HS-5 (cell line): ENCODE measurements at regions not wholly inside any gene's neighbourhood (a gene's known extent, or its start where the extent isn't known, plus 50 kb on each side); places are given as distances from the start of the nearest gene placed in this dataset.
"Not testable (repeated sequence)": the region's sequence is repeated elsewhere in the genome, so short reads cannot be mapped to it uniquely, and the experiment has no call there.

Experiments used
- DNase-seq: peaks from one replicate; pipeline ENCODE4 v3.0.0-alpha.2; 2012; ENCODE audit warnings: low read depth

DNA sequence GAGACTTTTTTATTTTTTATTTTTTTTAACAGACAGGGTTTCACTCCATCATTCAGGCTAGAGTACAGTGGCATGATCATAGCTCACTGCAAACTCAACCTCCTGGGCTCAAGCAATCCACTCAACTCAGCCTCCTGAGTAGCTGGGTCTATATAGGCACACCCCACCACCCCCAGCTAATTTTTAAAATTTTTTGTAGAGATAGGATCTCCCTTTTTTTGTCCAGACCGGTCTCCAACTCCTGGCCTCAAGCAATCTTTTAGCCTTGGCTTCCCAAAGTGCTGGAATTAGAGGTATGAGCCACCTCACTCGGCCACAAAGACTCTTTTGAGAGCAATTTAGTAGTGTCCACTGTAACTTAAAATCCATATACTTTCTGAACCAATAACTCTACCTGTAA lies 103.3 kb upstream of the DST start:
- no peak for DNase-seq

DNA sequence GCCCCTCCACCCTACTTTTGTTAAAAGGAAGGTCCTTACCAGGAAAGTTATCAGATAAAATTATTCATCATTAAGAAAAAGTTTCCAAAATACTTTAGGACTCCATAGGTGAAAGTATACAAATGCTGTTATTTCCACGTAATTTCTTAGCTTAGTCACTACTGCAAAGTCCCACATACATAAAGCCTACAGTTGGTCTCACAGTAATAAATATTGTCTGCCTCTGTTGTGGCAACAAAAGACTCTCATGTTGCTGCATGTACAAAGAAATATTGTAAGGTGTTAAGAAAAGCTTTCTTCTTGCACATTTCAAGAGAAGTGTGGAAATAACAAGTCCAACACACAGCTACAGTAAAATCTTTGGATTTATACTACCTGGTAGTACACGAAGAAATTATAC lies 102.4 kb upstream of the DST start:
- DNase-seq, result no peak

DNA sequence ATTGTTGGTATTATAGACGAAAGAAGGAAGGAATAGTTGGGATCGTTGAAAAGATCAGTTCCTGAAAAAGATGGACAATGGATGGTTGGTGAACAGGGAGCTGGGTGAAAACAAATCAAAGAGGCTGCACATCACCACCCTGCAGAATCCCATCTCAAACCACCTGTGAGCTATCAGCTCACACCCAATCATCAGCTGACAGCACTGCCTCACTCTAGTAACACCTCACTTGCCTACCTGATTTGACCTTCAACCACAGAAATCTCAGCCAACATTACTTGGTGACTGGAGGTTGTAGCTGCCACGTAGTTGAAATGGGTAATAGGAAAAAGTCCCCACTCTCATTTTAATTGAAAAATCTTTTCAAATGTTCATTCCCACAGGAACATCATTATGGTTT lies 101.8 kb upstream of the DST start:
- DNase-seq, result no peak

DNA sequence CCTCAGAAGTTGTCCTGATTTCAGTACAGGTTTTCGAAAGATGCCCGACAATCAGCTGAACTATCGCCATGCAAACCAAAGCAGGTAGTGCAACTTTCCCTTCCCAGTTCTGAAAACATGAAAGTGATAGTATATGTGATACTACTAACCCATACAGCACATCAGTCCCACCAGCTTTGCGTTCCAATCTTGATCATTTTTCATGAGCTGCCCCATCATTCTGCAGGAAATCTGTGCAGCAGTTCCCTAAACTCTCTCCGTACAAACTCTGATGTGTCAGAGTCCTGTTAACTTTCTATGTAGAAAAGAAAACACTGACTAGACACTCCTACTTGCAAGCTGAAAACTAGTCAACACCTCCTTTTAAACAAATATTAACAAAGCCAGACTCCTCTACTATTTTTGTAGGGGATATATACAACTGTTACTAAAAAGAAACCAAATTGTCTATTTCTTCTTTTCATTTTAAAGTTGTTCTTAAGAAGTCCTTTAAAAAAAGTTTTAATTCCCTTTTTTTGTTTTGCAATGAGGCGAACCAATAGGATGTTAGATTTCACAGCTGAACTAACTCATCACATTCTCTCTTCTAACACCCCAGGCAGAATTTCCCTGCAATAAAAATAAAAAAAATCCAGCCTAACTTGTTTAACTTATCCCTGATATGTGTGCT lies 99.6 kb upstream of the DST start:
- DNase-seq, result no peak

DNA sequence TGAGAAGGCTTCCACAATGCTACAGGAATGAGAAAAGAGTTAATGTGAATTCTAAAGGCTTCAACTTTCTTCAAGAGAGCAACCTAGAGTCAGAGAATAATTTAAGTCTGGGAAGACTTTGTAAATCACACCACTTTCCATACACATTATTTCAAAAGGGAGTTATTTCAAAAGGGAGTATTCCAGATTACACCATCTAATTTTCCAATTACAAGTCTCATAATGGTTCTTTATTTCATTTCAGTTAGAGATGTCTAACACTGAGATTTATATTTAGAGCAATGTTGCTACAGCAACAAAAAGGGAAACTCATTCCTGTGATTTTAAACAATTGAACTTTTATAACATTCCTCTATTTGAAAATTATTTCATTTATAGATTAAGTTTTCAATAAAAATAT lies 98.8 kb upstream of the DST start:
- DNase-seq, result no peak

DNA sequence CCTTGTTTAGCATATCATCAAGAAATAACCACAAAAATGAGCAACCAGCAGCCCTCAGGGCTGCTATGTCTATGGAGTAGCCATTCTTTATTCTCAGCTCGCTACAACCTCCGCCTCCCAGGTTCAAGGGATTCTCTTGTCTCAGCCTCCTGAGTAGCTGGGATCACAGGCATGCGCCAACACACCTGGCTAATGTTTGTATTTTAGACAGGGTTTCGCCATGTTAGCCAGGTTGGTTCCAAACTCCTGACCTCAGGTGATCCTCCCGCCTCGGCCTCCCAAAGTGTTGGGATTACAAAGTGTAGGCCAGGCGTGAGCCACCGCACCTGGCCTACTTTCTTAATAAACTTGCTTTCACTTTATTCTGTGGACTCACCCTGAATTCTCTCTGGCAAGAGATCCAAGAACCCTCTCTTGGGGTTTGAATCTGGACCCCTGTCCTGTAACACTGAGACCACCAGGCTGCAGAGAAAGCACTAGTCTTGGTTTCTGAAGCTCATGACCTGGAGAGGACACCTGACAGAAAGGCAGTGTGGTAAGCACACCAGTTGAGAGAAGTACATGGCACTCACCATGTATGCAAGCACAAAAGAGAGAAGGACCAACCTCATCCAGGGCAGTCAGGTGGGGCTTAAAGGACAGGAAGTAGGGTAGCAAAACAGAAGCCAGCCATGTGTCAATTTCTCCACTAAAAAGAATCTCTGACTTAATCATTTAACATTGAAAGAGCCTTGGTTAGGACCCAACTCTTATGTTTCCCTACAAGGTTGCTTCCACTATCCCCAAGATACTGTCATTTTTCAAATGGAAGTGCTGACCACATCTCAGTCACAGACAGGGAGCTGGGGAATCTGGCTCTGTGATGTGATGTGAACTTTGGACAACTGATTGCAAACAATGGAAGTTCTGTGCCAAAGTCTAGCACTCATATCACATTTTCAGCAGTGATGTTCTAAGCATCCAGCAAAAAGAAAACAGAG lies 97.4 kb upstream of the DST start:
- no peak for DNase-seq

DNA sequence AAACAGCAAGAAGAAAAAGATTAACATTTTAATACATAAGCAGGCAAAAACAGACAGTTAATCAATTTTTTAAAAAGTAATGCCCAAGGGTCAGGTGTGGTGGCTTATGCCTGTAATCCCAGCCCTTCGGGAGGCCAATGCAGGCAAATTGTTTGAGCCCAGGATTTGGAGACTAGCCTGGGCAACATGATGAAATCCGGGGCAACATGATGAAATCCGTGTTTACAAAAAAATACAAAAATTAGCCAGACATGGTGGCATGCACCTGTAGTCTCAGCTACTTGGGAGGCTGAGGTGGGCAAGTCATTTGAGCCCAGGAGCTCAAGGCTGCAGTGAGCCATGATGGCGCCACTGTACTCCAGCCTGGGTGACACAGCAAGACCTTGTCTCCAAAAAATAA lies 94.1 kb upstream of the DST start:
- no peak for DNase-seq

DNA sequence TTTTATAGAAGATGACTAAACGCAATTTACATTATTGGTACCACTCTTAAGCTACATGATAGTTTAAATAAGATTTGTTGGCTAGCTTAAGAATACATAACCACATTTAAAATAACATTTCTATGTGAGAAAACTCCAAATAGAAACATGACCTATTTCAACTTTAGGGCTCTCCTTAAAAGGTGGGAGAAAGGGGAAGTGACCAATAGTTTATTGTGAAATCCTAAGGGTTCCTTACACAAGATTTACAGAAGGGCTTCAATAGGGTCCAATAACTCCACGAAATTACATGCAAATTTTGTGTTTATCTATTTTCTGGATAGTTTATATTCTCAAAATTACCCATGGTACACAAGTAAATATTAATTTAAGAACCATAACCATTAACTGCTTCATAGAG lies 91.6 kb upstream of the DST start:
- DNase-seq, result no peak

DNA sequence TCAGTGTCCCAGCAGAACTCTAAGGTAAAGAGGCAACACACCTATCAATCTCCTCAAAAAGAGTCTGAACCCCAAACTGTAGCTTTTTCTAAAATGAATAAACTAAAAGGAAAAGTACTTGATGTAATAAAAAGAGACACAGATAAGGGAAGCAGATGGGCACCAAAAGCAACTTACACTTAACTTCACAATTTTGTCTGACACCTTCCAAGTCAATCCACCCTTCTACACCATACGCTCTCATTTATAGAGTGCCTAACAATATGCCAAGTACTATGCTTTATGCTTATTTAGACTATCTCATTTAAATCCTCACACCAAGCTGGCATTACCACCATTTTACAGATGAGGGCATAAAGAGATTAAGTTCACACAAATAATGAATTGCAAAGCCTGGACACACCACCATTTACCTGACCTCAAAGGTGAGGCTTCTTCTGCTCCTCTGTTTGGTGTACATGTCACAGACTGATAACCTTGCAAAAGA lies 90.6 kb upstream of the DST start:
- DNase-seq, result no peak

DNA sequence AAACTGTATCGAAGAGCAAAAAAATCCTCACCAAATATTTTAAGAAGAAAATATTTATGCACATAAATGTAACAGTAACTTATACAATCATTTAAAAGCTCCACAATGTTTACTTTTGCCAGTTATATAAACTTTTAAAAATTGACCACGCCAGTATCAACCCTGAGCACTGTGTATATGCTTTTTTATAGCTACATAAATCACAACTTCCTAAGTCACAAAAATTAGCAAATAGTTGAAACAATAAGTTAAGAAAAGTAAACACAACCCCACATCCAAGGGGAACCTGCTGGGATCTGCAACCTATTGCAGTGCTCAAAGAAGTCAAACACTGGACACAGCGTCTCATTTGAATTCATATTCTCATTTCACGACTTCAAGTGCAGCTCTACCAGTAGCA lies 89.8 kb upstream of the DST start:
- no peak for DNase-seq

DNA sequence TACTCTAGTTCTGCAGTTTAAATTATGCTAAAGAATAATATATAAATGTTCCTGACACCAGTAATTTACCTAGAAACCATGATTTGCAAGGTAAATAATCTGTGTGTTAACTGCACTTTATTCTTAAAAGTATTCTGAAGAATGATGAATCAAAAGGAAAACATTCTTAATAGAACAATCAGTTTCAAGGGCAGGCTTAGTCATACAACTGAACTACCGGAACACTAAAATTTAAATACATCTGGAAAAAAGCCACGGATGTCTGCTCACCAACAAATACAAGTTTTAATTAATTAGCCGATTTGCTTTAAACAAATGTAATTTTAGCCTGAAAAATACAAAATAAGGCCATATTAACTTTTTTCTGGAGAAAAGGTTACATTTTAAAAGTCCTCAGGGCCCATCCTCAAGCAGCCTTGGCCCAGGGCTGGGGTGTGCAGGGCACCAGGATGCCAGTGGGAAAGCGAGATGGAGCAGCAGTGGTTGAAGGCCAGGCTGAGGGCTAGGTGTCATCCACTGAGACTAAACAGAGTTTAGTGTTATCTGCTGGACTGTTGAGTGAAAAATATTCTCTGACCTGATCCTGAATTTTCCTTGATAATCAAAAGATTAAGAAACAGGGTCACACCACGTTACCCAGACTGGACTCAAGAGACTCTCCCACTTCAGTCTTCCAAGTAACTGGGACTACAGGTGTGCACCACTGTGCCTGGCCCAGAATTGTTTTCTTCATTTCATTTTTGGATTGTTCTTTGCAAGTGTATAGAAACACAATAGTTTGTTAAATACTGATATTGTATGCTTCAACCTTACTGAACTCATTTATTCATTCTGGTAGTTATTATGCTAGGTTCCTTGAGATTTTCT lies 88.2 kb upstream of the DST start:
- no peak for DNase-seq

DNA sequence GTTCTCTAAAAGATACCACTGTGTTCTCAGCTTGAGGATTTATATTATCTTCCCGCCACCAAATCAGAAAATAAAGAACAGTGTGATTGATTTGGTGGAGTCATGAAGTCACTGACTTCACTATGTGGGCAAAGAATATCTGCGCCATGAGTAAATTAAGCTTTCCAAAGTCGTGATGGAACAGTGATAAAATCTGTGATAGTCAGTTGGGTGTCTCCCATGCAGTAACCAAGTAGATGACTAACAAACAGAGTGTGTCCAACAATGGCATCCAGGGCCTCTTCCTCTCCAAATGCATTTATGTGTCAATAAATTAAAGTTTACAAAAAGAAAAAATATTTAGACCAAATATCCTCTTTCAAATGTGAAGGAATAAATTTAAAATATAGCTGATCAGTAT lies 87.0 kb upstream of the DST start:
- DNase-seq, result no peak

DNA sequence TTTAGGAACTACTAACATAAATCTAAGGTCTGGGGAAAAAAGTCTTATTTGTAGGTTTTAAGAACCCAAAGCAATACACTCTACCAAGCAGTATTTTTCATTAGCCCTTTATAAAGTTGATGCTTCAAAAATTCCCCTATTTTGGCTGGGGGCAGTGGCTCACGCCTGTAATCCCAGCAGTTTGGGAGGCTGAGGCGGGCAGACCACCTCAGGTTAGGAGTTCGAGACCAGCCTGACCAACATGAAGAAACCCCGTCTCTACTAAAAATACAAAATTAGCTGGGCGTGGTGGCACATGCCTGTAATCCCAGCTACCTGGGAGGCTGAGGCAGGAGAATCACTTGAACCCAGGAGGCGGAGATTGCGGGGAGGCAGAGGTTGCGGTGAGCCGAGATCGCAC lies 86.5 kb upstream of the DST start:
- not testable (repeated sequence) for DNase-seq

DNA sequence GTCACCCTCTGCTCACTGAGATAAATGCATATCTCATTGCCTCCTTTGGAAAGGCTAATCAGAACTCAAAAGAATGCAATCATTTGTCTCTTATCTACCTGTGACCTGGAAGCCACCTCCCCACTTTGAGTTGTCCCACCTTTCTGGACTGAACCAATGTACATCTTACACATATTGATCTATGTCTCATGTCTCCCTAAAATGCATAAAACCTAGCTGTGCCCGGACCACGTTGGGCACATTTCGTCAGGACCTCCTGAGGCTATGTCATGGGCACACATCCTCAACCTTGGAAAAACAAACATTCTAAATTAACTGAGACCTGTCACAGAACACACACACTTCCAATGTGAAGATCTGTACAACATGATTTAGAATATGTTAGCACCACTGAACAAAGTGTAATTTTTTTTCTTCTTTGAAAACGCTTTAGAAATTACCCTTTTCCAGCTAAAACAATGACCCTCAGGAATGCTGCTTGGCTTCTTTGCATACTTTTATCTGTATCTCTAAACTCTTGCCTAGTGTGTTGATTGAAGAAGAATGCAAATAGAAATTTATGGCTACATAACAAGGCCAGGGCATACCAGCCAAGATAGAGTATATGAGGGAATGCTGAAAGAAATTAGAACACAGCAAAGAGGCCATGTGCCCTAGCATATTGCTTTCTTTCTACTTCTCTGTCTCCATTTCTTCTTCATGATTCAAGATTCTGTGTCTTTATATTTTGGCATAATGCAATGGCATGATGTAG lies 84.6 kb upstream of the DST start:
- DNase-seq, result no peak

DNA sequence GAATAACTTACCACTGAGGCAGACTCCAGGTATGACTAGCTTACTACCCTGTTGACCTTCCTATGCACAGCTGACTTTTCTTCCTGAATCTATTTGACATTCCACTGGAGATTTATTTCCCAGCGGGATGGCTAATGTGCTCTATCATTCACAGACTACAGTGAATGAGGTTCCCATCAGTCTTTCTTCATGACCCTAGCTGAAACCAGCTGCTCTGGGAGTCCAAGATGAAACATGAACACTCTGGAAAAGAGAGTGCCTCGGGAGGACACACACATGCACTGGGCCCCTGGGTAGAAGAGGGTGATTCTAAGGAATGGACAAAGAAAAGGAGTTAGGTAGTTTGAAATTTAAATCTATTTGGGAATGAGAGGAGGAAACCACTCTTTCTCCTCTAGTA lies 82.6 kb upstream of the DST start:
- no peak for DNase-seq

DNA sequence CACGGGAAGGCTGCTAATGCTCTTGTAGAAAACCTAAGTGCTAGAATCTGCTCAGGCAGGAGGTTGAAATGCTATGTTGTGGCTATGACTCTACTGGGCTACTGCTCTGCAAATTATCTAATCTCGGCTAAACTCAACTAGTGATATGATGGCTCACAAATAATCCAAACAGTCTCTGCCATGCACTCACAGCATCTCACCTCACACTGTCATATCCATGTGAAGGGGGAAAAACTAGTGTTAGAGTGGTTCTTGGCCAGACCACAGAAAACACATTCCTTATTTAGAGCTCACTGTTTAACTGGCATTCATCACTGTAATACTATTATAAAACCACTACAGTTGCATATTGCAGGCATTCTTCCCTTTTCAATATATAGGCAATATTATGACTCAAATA lies 81.8 kb upstream of the DST start:
- DNase-seq, result no peak

DNA sequence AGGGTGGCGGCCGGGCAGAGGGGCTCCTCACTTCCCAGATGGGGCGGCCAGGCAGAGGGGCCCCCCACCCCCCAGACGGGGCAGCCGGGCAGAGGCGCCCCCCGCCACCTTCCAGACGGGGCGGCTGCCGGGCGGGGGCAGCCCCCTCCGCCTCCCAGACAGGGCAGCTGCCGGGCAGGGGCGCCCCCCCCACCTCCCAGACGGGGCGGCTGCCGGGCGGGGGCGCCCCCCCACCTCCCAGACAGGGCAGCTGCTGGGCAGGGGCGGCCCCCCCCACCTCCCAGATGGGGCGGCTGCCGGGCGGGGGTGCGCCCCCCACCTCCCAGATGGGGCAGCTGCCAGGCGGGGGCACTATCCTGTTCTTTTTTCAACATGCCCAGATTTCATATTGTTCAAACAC lies 78.2 kb upstream of the DST start:
- DNase-seq, result no peak

DNA sequence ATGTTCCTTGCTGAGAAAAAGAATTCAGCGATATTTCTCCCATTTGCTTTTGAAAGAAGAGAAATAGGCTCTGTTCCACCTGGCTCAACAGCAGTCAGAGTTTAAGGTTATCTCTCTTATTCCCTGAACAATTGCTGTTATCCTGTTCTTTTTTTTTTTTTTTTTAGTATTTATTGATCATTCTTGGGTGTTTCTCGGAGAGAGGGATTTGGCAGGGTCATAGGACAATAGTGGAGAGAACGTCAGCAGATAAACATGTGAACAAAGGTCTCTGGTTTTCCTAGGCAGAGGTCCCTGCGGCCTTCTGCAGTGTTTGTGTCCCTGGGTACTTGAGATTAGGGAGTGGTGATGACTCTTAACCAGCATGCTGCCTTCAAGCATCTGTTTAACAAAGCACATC lies 77.5 kb upstream of the DST start:
- DNase-seq, result not testable (repeated sequence)

DNA sequence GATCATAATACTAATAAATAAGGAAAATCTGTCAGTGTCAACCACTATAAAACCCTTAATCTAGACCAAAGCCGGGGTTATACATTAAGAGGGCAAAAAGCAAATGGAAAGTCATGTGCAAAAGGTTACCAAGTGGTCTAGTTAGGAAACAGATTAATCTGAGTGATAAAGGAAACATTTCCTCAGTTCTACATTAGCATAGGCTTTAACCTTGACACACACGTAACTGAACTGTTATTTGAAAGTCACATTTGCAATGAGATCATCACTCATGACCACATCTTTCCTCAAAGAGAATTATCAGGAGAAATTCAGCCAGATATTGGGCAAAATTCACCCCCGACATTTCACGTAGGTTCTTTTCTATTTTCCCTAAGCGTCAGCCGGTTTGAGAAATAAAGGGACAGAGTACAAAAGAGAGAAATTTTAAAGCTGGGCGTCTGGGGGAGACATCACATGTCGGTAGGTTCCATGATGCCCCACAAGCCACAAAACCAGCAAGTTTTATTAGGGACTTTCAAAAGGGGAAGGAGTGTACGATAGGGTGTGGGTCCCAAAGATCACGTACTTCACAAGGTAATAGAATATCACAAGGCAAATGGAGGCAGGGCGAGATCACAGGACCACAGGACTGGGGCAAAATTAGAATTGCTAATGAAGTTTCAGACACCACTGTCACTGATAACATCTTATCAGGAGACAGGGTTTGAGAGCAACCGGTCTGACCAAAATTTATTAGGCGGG lies 76.8 kb upstream of the DST start:
- not testable (repeated sequence) for DNase-seq

DNA sequence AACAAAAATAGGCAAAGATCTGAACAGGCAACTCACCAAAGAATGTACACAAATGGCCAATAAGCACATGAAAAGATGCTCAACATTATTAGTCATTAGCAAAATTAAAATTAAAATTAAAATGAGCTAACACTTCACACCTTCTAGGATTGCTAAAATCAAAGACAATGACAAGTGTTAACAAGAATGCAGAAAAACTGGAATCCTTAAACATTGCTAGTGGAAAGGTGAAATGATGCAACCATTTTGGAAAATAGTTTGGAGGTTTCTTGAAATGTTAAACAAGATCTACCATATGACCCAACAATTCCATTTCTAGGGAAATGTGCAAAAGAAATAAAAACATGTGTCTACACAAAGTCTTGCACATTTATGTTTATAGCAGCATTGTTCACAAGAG lies 75.5 kb upstream of the DST start:
- no peak for DNase-seq

DNA sequence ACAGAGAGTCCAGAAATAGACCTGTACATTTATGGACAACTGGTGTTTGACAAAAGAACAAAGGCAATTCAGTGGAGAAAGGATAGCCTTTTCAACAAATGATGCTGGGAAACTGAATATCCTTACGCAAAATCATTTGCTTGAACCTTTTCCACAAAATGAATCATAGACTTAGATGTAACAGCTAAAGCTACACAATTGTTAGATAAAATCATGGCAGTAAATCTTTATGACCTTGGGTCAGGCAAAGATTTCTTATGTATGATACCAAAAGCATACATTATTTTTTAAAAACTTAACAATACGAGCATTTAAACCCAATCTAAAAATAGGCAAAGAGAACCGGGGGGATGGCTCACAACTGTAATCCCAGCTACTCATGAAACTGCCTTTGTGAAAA lies 73.5 kb upstream of the DST start:
- DNase-seq, result no peak
